ENCODE measurements at regions not wholly inside any gene's neighbourhood (a gene's known extent, or its start where the extent isn't known, plus 50 kb on each side); places are given as distances from the start of the nearest gene placed in this dataset.
"Not testable (repeated sequence)": the region's sequence is repeated elsewhere in the genome, so short reads cannot be mapped to it uniquely, and the experiment has no call there.

DNA sequence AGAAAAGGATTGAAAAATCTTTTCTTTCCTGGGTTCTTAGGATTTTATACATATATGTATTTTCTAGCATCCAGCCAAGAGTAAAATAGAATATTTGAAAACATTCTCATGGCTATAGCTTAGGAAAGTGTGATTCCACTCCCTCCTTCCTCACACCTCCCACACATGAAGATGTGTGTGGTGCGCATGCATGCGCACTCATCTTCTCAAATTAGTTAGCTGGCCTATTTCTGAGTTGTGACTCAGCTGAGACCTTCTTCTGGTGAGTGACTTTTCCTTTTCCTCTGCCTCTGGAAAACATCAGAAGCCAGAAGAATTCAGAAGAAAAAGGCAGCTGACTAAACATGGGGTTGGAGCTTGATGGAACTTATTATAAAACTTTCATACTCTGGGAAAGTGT lies 149.8 kb downstream of the OR4C45 start:
- TF ChIP-seq JUND (IDR thresholded peaks at IDR 0.05; ENCODE audit: low read depth) = no peak
- in situ Hi-C loops (cut with HindIII; ENCODE audit: low pct_unique_long_range_greater_than_20kb, low sequenced_read_pairs) = no loop called here

DNA sequence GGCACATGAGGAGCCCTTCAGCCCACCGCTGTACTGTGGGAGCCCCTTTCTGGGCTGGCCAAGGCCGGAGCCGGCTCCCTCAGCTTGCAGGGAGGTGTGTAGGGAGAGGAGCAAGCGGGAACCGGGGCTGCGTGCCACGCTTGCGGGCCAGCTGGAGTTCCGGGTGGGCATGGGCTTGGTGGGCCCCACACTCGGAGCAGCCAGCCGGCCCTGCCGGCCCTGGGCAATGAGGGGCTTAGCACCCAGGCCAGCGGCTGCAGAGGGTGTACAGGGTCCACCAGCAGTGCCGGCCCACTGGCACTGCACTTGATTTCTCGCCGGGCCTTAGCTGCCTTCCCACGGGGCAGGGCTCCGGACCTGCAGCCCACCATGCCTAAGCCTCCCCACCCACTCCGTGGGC lies 150.5 kb downstream of the OR4C45 start:
- in situ Hi-C loops (cut with HindIII; ENCODE audit: low pct_unique_long_range_greater_than_20kb, low sequenced_read_pairs); DNase-seq (ENCODE audit: low read depth in 1 of 2, low spot score in 1 of 2): not testable (repeated sequence)

More for the DNA sequence above, 149.8 kb downstream of the OR4C45 start:
- DNase-seq (ENCODE audit: low read depth in 1 of 2, low spot score in 1 of 2) = no peak

DNA sequence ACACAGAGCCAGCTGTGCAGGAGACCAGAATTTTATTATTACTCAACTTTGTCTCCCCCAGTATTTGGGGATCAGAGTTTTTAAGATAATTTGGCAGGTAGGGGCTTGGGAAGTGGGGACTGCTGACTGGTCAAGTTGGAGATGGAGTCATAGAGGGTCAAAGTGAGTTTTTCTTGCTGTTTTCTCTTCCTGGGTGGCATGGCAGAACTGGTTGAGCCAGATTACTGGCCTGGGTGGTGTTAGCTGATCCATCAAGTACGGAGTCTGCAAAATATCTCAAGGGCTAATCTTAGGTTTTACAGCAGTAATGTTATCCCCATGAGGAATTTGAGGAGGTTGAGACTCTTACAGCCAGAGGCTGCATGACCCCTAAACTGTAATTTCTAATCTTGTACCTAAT lies 153.5 kb downstream of the OR4C45 start:
- TF ChIP-seq JUND (IDR thresholded peaks at IDR 0.05; ENCODE audit: low read depth) = no peak
- in situ Hi-C loops (cut with HindIII; ENCODE audit: low pct_unique_long_range_greater_than_20kb, low sequenced_read_pairs) = no loop called here
- DNase-seq (ENCODE audit: low read depth in 1 of 2, low spot score in 1 of 2) = peak in 1 of 2 experiments; percentile 70

DNA sequence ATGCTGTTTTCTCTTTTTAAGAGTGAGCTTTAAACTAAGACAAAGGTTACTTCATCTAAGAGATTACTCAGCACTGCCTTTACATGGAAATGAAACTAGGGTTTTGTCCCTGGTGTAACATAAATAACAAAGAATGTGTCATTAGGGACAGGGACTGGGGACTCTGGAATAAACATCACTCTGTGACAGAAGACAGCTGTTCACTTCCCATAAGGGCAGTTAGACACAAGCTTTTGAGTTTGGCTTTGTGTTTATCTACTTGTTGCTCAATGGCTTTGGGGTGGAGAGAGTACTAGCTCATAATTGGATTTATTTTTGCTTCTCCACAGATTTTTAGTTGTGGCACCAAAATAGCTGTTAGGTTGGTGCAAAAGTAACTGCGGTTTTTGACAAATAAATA lies 154.5 kb downstream of the OR4C45 start:
- DNase-seq (ENCODE audit: low read depth in 1 of 2, low spot score in 1 of 2) = no peak
- no peak for TF ChIP-seq JUND (IDR thresholded peaks at IDR 0.05; ENCODE audit: low read depth)
- in situ Hi-C loops (cut with HindIII; ENCODE audit: low pct_unique_long_range_greater_than_20kb, low sequenced_read_pairs) = no loop called here

DNA sequence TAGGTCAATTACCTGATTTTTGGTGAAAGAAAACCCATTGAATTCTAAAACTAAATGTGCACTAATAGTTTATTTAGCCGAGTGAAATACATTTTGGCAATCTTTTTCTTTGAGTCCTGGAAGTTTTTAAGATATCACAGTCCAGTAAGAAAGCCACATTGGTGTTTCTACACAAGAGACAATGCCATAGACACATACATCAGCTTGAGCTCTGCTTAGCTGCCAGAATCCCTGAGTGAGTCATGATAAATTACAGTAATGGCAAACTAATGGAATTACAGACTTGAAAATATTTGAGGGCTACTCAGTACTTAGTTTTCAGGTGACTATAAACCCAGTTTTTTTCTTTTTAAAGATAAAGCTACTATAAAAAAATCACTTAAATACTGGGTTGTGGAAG lies 155.4 kb downstream of the OR4C45 start:
- TF ChIP-seq JUND (IDR thresholded peaks at IDR 0.05; ENCODE audit: low read depth) = no peak
- in situ Hi-C loops (cut with HindIII; ENCODE audit: low pct_unique_long_range_greater_than_20kb, low sequenced_read_pairs) = no loop called here
- no peak for DNase-seq (ENCODE audit: low read depth in 1 of 2, low spot score in 1 of 2)

DNA sequence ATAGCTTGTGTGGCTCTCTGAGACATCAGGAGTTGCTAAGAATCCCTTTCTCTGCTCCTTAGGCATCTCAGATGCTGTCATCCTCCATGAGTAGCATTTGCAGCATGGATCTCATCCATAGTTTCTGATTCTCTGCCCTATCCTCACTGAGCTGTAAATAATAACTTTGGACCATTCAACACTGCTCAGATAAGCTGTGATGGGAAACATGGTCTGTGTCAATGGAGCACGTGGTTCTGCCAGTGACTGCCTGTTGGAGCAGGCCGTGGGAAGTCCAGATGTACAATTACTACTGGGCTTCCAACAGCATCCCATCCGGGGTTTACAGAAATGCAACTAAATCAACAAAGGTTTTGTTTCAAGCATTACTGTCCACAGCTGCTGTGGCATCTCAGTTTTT lies 160.1 kb downstream of the OR4C45 start:
- no peak for TF ChIP-seq JUND (IDR thresholded peaks at IDR 0.05; ENCODE audit: low read depth)
- in situ Hi-C loops (cut with HindIII; ENCODE audit: low pct_unique_long_range_greater_than_20kb, low sequenced_read_pairs) = no loop called here
- DNase-seq (ENCODE audit: low read depth in 1 of 2, low spot score in 1 of 2) = no peak

DNA sequence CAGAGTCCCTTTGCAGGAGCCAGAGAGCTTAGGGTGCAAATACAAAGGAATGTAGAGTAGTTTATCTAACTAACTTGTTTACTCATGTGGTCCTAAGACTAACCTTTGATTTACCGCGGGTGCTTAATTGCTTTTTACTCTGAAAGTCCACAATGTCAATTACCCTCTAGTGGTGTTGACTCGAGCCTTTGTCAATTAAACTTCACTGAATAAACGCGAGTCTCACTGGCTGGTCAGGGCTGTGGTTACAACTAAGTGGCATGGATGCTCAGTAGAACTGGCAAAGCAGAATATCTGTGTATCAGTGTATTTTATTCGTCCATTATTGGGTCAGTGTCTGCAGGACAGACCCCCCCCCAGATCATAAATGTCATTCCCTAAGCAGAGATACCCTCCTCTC lies 181.7 kb downstream of the OR4C45 start:
- in situ Hi-C loops (cut with HindIII; ENCODE audit: low pct_unique_long_range_greater_than_20kb, low sequenced_read_pairs) = no loop called here
- TF ChIP-seq JUND (IDR thresholded peaks at IDR 0.05; ENCODE audit: low read depth) = no peak
- no peak for DNase-seq (ENCODE audit: low read depth in 1 of 2, low spot score in 1 of 2)

DNA sequence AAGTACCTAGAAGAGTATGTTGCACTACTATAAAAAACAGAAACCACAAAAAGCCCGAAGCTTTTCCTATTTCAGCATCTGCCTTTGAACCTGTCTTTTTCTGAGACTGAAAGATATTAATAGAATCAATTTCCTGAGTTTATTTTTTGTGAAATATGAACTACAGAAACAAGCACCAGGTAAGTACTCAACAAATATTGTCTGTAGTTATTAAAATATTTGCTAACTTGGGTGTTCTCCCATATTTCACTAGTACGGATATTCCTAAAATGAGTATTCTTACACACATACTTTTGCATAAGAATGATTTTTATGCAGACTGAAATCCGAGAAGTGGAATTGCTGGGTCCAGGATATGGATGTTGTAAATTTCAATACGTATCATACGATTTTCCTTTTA lies 188.0 kb downstream of the OR4C45 start:
- no peak for TF ChIP-seq JUND (IDR thresholded peaks at IDR 0.05; ENCODE audit: low read depth)
- DNase-seq (ENCODE audit: low read depth in 1 of 2, low spot score in 1 of 2) = no peak
- in situ Hi-C loops (cut with HindIII; ENCODE audit: low pct_unique_long_range_greater_than_20kb, low sequenced_read_pairs) = no loop called here

DNA sequence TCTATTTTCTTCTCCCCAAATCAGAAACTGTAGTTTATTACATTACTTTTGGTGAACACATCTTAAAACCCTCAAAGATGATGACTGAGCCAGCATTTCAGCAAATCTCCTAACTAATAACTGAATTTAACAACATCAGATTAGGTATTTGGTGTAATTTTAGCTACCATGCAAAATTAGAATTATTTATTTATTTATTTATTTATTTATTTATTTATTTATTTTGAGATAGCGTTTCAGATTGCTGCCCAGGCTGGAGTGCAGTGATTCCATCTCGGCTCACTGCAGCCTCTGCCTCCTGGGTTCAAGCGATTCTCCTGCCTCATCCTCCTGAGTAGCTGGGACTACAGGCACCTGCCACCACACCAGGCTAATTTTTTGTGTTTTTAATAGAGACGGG lies 205.7 kb downstream of the OR4C45 start:
- in situ Hi-C loops (cut with HindIII; ENCODE audit: low pct_unique_long_range_greater_than_20kb, low sequenced_read_pairs); DNase-seq (ENCODE audit: low read depth in 1 of 2, low spot score in 1 of 2): not testable (repeated sequence)

- no peak for TF ChIP-seq JUND (IDR thresholded peaks at IDR 0.05; ENCODE audit: low read depth)
- no peak for DNase-seq (ENCODE audit: low read depth in 1 of 2, low spot score in 1 of 2)
- in situ Hi-C loops (cut with HindIII; ENCODE audit: low pct_unique_long_range_greater_than_20kb, low sequenced_read_pairs) = no loop called here
Observed at GRCh38 chr11:50246183-50246582, 213.5 kb downstream of the OR4C45 start.

DNA sequence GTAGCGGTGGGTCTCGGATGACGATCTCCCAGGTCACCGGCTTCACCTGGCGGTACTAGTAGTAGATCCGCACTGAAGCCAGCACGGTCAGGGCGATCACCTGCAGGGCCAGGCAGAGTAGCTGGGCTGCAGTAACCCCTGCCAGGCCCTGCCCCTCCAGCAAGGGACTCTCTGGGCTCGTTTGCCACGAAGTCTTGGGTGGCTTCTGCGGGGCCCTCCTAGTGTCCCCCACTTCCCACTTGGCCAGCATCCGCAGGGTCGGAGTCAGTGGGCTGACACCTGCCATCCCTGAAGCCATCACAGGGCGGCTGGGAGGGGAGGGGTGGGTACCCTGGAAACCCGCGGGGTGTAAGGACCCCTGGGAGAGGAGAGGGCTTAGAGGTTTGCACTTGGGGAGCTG lies 214.0 kb downstream of the OR4C45 start:
- TF ChIP-seq JUND (IDR thresholded peaks at IDR 0.05; ENCODE audit: low read depth) = no peak
- DNase-seq (ENCODE audit: low read depth in 1 of 2, low spot score in 1 of 2) = no peak
- in situ Hi-C loops (cut with HindIII; ENCODE audit: low pct_unique_long_range_greater_than_20kb, low sequenced_read_pairs) = no loop called here

- DNase-seq (ENCODE audit: low read depth in 1 of 2, low spot score in 1 of 2) = no peak
- no peak for TF ChIP-seq JUND (IDR thresholded peaks at IDR 0.05; ENCODE audit: low read depth)
- in situ Hi-C loops (cut with HindIII; ENCODE audit: low pct_unique_long_range_greater_than_20kb, low sequenced_read_pairs) = no loop called here
Observed at GRCh38 chr11:50247309-50247874, 214.7 kb downstream of the OR4C45 start.

DNA sequence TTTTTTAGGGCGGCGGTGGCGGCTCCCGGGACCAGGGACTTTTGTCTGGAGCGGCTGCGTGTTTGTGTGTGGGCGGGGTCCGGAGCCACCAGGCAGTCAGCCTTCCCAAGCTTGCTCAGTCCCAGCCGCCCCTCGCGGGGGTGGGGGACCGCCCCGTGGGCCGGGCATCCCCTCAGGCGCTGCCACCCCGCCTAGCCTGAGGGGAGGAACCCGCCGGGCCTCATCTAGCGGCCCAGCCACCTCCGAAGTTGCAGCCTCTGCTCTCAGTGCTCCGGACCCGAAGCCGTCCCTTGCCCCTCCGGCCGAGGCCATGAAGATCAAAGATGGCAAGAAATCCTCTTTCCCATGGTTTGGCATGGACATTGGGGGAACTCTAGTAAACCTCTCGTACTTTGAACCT lies 235.2 kb downstream of the OR4C45 start:
- no peak for DNase-seq (ENCODE audit: low read depth in 1 of 2, low spot score in 1 of 2)
- TF ChIP-seq JUND (IDR thresholded peaks at IDR 0.05; ENCODE audit: low read depth) = no peak
- in situ Hi-C loops (cut with HindIII; ENCODE audit: low pct_unique_long_range_greater_than_20kb, low sequenced_read_pairs) = no loop called here

- no peak for TF ChIP-seq JUND (IDR thresholded peaks at IDR 0.05; ENCODE audit: low read depth)
- in situ Hi-C loops (cut with HindIII; ENCODE audit: low pct_unique_long_range_greater_than_20kb, low sequenced_read_pairs) = no loop called here
- DNase-seq (ENCODE audit: low read depth in 1 of 2, low spot score in 1 of 2) = peak; percentile 37 to 85
Observed at GRCh38 chr11:50275133-50275532, 242.5 kb downstream of the OR4C45 start.

Measured in T47D (cell line).